ENCODE measurements at regions not wholly inside any gene's neighbourhood (a gene's known extent, or its start where the extent isn't known, plus 50 kb on each side); places are given as distances from the start of the nearest gene placed in this dataset.

DNA sequence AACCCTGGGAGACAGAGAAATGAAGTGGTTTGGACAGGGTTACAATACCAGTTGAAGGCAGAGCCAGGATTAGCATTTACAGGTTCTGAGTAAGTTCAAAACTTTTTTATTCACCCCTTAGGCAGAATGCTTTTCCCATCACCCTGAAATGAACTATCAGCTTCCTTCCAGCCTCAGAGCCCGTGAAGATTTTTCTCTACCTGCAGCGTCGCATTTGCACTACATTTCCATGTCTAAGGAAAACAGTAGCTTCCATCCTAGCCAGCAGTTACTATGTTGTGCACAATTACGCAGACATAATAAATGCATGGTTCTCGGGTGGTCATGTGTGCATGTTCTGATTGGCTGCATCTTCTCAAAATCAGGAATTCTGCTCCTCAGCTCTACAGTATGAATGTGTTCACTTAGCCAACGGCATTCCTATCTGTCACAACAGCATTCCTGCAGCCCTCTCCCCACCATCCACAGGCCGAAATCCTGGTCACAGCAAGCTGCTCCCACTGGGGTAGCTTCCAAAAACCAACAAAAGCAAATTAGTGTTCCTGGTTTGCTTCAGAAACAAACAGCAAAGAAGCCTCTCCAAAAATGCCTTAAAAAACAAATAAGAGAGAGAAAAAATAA is 510.8 kb upstream of the SEMA6D start:
- TF ChIP-seq, protein P1, sequence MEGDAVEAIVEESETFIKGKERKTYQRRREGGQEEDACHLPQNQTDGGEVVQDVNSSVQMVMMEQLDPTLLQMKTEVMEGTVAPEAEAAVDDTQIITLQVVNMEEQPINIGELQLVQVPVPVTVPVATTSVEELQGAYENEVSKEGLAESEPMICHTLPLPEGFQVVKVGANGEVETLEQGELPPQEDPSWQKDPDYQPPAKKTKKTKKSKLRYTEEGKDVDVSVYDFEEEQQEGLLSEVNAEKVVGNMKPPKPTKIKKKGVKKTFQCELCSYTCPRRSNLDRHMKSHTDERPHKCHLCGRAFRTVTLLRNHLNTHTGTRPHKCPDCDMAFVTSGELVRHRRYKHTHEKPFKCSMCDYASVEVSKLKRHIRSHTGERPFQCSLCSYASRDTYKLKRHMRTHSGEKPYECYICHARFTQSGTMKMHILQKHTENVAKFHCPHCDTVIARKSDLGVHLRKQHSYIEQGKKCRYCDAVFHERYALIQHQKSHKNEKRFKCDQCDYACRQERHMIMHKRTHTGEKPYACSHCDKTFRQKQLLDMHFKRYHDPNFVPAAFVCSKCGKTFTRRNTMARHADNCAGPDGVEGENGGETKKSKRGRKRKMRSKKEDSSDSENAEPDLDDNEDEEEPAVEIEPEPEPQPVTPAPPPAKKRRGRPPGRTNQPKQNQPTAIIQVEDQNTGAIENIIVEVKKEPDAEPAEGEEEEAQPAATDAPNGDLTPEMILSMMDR (IDR thresholded peaks at IDR 0.05; ENCODE audit: insufficient read depth, low read length, poor library complexity, severe bottlenecking): no peak
- no peak for TF ChIP-seq EZH2phosphoT487 (conservative IDR thresholded peaks at IDR 0.05; ENCODE audit: low read length)

Data from SU-DHL-6 (cell line).